K562 (cell line): ENCODE measurements at regions not wholly inside any gene's neighbourhood (a gene's known extent, or its start where the extent isn't known, plus 50 kb on each side); places are given as distances from the start of the nearest gene placed in this dataset.

ENCODE experiments used
- ATAC-seq: fragments of 200-7000 bp; cut with Tn5 transposase; 3 replicates; pipeline ENCODE4 v1.9.1; 2020; ENCODE audit warnings: moderate library complexity
- BruUV-seq: library from RNA; stranded (reverse); fragments of 400-500 nt; replicated peaks from 2 replicates; lab custom pipeline; 2021; lab: Mats Ljungman, UMichigan
- CTCF ChIA-PET: fragments of 300-600 bp; formaldehyde crosslinking; extraction: SDS; loops from one replicate; lab custom pipeline; 2021; ENCODE audit warnings: low intra/inter-chr PET ratio; lab: Yijun Ruan, JAX
- POLR2A ChIA-PET: fragments of 300-600, 350-650 bp; sonication (Branson Sonifier 250); formaldehyde crosslinking; extraction: SDS; loops from one replicate; lab custom pipeline; 2021; ENCODE audit warnings: antibody characterized with exemption, inconsistent platforms; lab: Yijun Ruan, JAX
- DNase-seq, 4 experiments: peaks; one replicate each; pipeline versions ENCODE4 v3.0.0 to v3.0.0-alpha.2; 2011 to 2018; ENCODE audit warnings: low spot score in 3 of 4, mixed read lengths in 3 of 4; ENCODE audit errors: extremely low read depth in 1 of 4
- FAIRE-seq: peaks from 2 replicates; lab custom pipeline; 2011; peaks lifted over from hg19 to GRCh38; lab: Jason Lieb, UNC
- H2AFZ ChIP-seq: 2 replicates; pipeline ENCODE4 v1.6.0; 2011; ENCODE audit warnings: low read depth, low read length, control low read depth, inconsistent platforms
- H3K27ac ChIP-seq: fragments of 200-600 bp; 3 replicates; pipeline ENCODE4 v1.8.0; 2011; ENCODE audit warnings: low read depth, mild to moderate bottlenecking, control low read depth, inconsistent platforms, low read length, moderate library complexity, mixed read lengths; ENCODE audit errors: extremely low read depth
- H3K27me3 ChIP-seq, 2 experiments: fragments of 300-600 bp in 1 of 2; 2 replicates in 1 of 2; 3 replicates in 1 of 2; pipeline versions ENCODE4 v1.6.0 to v1.8.0; 2011; ENCODE audit warnings: inconsistent platforms in 2 of 2, low read length in 2 of 2, mild to moderate bottlenecking in 1 of 2, mixed read lengths in 1 of 2, moderate library complexity in 1 of 2; ENCODE audit not compliant: control insufficient read depth in 2 of 2, insufficient read depth in 2 of 2
- H3K36me3 ChIP-seq: fragments of 300-600 bp; 3 replicates; pipeline ENCODE4 v1.8.0; 2011; ENCODE audit warnings: mild to moderate bottlenecking, low read length, inconsistent platforms; ENCODE audit not compliant: control insufficient read depth, insufficient read depth
- H3K4me1 ChIP-seq, 2 experiments: fragments of 200-600 bp in 1 of 2; replicated peaks in 1 of 2; 2 replicates in 1 of 2; 3 replicates in 1 of 2; pipeline versions ENCODE4 v1.5.1 to v1.8.0; 2011; ENCODE audit warnings: inconsistent platforms in 2 of 2, low read length in 2 of 2, mild to moderate bottlenecking in 1 of 2, mixed read lengths in 1 of 2, moderate library complexity in 1 of 2; ENCODE audit not compliant: control insufficient read depth in 2 of 2, insufficient read depth in 2 of 2
- H3K4me2 ChIP-seq: 2 replicates; pipeline ENCODE4 v1.6.1; 2011; ENCODE audit warnings: low read length, control low read depth, inconsistent platforms, mixed read lengths; ENCODE audit not compliant: insufficient read depth
- H3K4me3 ChIP-seq: fragments of 200-600 bp; sonication (generic), shearing (Covaris generic); 2 replicates; pipeline ENCODE4 v1.5.1; 2016; ENCODE audit warnings: control low read depth, inconsistent platforms
- H3K79me2 ChIP-seq: fragments of 200-600 bp; 3 replicates; pipeline ENCODE4 v1.8.0; 2011; ENCODE audit warnings: low read length, inconsistent platforms; ENCODE audit not compliant: control insufficient read depth, insufficient read depth
- H3K9ac ChIP-seq, 2 experiments: 2 replicates each; pipeline versions ENCODE4 v1.6.0 to v1.6.1; 2011; ENCODE audit warnings: low read depth in 2 of 2, low read length in 2 of 2, control low read depth in 1 of 2, inconsistent platforms in 1 of 2, mild to moderate bottlenecking in 1 of 2, mixed read lengths in 1 of 2; ENCODE audit not compliant: insufficient read depth in 1 of 2
- H3K9me1 ChIP-seq: one replicate; pipeline ENCODE4 v1.6.0; 2011; ENCODE audit warnings: inconsistent platforms, mild to moderate bottlenecking, low read length, moderate library complexity; ENCODE audit not compliant: control insufficient read depth, insufficient read depth
- H3K9me3 ChIP-seq: replicated peaks from 2 replicates; pipeline ENCODE4 v1.5.1; 2011; ENCODE audit warnings: low read depth, low read length, inconsistent platforms; ENCODE audit not compliant: control insufficient read depth, insufficient read depth
- H4K20me1 ChIP-seq: replicated peaks from 2 replicates; pipeline ENCODE4 v1.6.1; 2011; ENCODE audit warnings: low read length, inconsistent platforms, mixed read lengths; ENCODE audit not compliant: control insufficient read depth, insufficient read depth
- BRF1 ChIP-seq: IDR thresholded peaks from 3 replicates; pipeline ENCODE4 v1.6.1; 2011; ENCODE audit warnings: borderline replicate concordance, mild to moderate bottlenecking; ENCODE audit not compliant: insufficient read length; ENCODE audit errors: extremely low read depth
- CBX2 ChIP-seq: fragments of 200-600 bp; sonication (generic); IDR thresholded peaks from one replicate; pipeline ENCODE4 v1.6.1; 2012; ENCODE audit warnings: mild to moderate bottlenecking, low read length, inconsistent platforms; ENCODE audit not compliant: insufficient read depth, poor library complexity, severe bottlenecking
- CHCHD3 ChIP-seq: fragments of 250-450 bp; sonication (Bioruptor Pico); IDR thresholded peaks from 2 replicates; pipeline ENCODE4 v2.1.2; 2022; ENCODE audit warnings: mild to moderate bottlenecking
- ELF1 ChIP-seq: fragments of 200-800 bp; sonication (Bioruptor generic); IDR thresholded peaks from 2 replicates; pipeline ENCODE4 v1.6.1; 2016; ENCODE audit warnings: missing genetic modification characterization, missing compliant biosample characterization
- FOXJ3 ChIP-seq: sonication (generic); formaldehyde crosslinking; IDR thresholded peaks from 2 replicates; pipeline ENCODE4 v1.4.0; 2020; ENCODE audit warnings: mild to moderate bottlenecking, missing genetic modification reagents
- HIVEP1 ChIP-seq: fragments of 250-450 bp; sonication (Bioruptor Pico); IDR thresholded peaks from 2 replicates; pipeline ENCODE4 v1.4.0; 2020; ENCODE audit warnings: mild to moderate bottlenecking
- HNRNPH1 ChIP-seq: fragments of 200-400 bp; formaldehyde crosslinking; optimal IDR thresholded peaks from 2 replicates; pipeline ENCODE3; 2017; ENCODE audit warnings: low read depth, mild to moderate bottlenecking, low read length, moderate library complexity
- MCM3 ChIP-seq: fragments of 450-650 bp; IDR thresholded peaks from 2 replicates; pipeline ENCODE4 v1.6.1; 2016
- MXI1 ChIP-seq: IDR thresholded peaks from 2 replicates; pipeline ENCODE4 v1.6.1; 2011; ENCODE audit warnings: low read depth, mild to moderate bottlenecking, improper control_type of control experiment, low read length
- PHB2 ChIP-seq: fragments of 450-650 bp; IDR thresholded peaks from 2 replicates; pipeline ENCODE4 v1.6.1; 2017; ENCODE audit warnings: low read depth
- PHTF2 ChIP-seq: fragments of 250-450 bp; sonication (Bioruptor Pico); IDR thresholded peaks from 2 replicates; pipeline ENCODE4 v1.5.0; 2021; ENCODE audit warnings: mild to moderate bottlenecking
- POLR2AphosphoS2 ChIP-seq: IDR thresholded peaks from 2 replicates; pipeline ENCODE4 v1.6.1; 2012; ENCODE audit warnings: low read length, improper control_type of control experiment
- PURB ChIP-seq: sonication (generic); formaldehyde crosslinking; IDR thresholded peaks from 2 replicates; pipeline ENCODE4 v1.9.0; 2021; ENCODE audit warnings: low read depth, mild to moderate bottlenecking, missing genetic modification reagents
- ZNF316 ChIP-seq: fragments of 450-650 bp; IDR thresholded peaks from 2 replicates; pipeline ENCODE4 v1.6.1; 2016
- WGBS: fragments of 100-300 bp; shearing (Covaris generic); methylation state at CpG from one replicate; pipeline ENCODE4 v1.1.6; 2016; ENCODE audit warnings: low coverage, mixed read lengths; ENCODE audit not compliant: insufficient coverage; ENCODE audit errors: missing lambda C conversion rate; 5-methylcytosine and 5-hydroxymethylcytosine counted together
- in situ Hi-C: fragments of 300-500 bp; cut with MboI; formaldehyde crosslinking; loops from 4 replicates; pipeline ENCODE4 v1.15.0; 2018; ENCODE audit warnings: inconsistent platforms, mixed read lengths
- intact Hi-C: fragments of 100-400 bp; cut with micrococcal nuclease; formaldehyde crosslinking; loops from 2 replicates; pipeline ENCODE4 v1.14.2; 2022
- TF ChIP-seq, protein P1 (sequence below), 2 experiments: fragments of 200-800 bp in 1 of 2; sonication (Bioruptor generic) in 1 of 2; sonication (generic) in 1 of 2; formaldehyde crosslinking in 1 of 2; IDR thresholded peaks in 1 of 2; conservative IDR thresholded peaks in 1 of 2; 2 replicates each; pipeline versions ENCODE4 v1.5.0 to v1.6.1; 2016 to 2020; ENCODE audit warnings: missing compliant biosample characterization in 1 of 2, missing genetic modification characterization in 1 of 2, missing genetic modification reagents in 1 of 2
- TF ChIP-seq, protein P2 (sequence below): fragments of 250-450 bp; sonication (Bioruptor Pico); IDR thresholded peaks from 2 replicates; pipeline ENCODE4 v1.5.0; 2021

DNA sequence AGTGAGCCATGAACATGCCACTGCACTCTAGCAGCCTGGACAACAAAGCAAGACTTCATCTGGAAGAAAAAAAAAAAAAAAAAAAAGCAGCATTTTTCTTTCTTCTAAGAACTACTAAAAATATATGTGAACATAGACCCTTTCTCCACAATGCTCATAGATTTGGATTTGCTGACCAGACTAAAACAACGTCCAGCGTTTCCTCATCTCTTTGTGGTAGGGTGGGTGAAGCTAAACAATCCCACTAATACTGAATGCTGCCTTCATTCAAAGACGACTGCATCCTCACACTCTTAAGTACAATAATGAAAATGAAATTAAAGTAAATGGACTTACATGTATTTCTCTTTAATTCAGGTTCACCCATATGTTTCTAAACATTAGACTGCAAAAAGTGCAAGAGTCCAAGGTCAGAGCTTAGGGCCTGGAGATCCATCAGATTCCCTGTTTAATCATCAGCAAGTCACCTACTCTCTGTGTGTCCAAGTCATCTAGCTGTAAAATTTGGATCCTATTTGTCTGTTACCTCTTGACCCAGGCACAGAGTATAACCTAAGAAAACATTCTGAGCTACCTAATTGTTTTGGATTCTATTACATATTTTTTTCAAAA, 99.4 kb upstream of the NHSL1 start:
- TF ChIP-seq ZNF316, result peak; percentile 44
- no peak for TF ChIP-seq HIVEP1 (CRISPR knock-in tag)
- no peaks in the 10 kb centered on the region for H3K36me3 ChIP-seq
- H3K4me1 ChIP-seq, result no peaks in the 10 kb centered on the region
- ATAC-seq, result no peak
- DNase-seq, result no peak
- H3K79me2 ChIP-seq, result no peaks in the 10 kb centered on the region
- H3K4me3 ChIP-seq, result no peak overlapping the region
- ChIA-PET POLR2A (no interaction called here), CTCF (no interaction called here)
- H4K20me1 ChIP-seq, result no peaks in the 10 kb centered on the region
- BruUV-seq, result no TSS peak
- H3K9me1 ChIP-seq, result no peaks in the 10 kb centered on the region
- intact Hi-C loops (no loop called here), in situ Hi-C loops (no loop called here)
- H3K27me3 ChIP-seq, result peaks cover 9 to 23% of the 10 kb centered on the region in 2 experiments; a peak in 4 of 5 replicates
- H2AFZ ChIP-seq, result no peak overlapping the region
- H3K27ac ChIP-seq, result no peak overlapping the region
- no peak for FAIRE-seq
- H3K4me2 ChIP-seq, result no peak overlapping the region
- WGBS, result 0% methylated on average over 3 of the region's 3 CpGs
- H3K9me3 ChIP-seq, result no peaks in the 10 kb centered on the region
- no peak overlapping the region for H3K9ac ChIP-seq

DNA sequence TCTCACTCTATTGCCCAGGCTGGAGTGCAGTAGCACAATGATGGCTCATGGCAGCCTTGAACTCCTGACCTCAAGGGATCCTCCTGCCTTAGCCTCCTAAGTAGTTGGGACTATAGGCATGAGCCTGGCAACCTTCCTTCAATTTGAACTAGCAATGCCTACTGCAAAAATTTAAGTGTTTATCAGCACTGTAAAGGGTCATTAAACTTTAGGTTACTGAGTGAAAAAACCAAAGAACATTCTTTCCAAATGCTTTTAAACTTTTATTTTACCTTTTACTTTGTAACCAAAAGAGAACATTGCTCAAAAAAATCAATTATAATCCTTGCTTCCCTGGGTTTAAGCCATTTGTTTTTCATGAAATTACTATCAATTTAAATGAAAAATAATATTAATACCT, 101.0 kb upstream of the NHSL1 start:
- Histone ChIP-seq H3K4me2 (no peak overlapping the region), H3K4me1 (no peaks in the 10 kb centered on the region), H3K36me3 (no peaks in the 10 kb centered on the region), H2AFZ (no peak overlapping the region), H3K9me1 (no peaks in the 10 kb centered on the region), H3K9me3 (no peaks in the 10 kb centered on the region), H3K9ac (no peak overlapping the region), H3K27me3 (peaks cover 9 to 27% of the 10 kb centered on the region in 2 experiments; a peak in 4 of 5 replicates), H3K4me3 (no peak overlapping the region), H4K20me1 (no peaks in the 10 kb centered on the region), H3K79me2 (no peaks in the 10 kb centered on the region), H3K27ac (no peak overlapping the region)
- ATAC-seq, result no peak
- no peak for FAIRE-seq
- CTCF ChIA-PET, result no interaction called here
- intact Hi-C loops (no loop called here), in situ Hi-C loops (no loop called here)
- POLR2A ChIA-PET, result no interaction called here
- DNase-seq, result no peak
- no TSS peak for BruUV-seq
- TF ChIP-seq PHB2 (no peak), MXI1 (no peak), MCM3 (no peak), CBX2 (no peak), ELF1 (tag) (no peak), POLR2AphosphoS2 (no peak), HNRNPH1 (no peak), CHCHD3 (no peak), BRF1 (no peak), PURB (CRISPR knock-in tag) (no peak), PHTF2 (CRISPR knock-in tag) (no peak), FOXJ3 (CRISPR knock-in tag) (no peak)
- TF ChIP-seq, protein P1, sequence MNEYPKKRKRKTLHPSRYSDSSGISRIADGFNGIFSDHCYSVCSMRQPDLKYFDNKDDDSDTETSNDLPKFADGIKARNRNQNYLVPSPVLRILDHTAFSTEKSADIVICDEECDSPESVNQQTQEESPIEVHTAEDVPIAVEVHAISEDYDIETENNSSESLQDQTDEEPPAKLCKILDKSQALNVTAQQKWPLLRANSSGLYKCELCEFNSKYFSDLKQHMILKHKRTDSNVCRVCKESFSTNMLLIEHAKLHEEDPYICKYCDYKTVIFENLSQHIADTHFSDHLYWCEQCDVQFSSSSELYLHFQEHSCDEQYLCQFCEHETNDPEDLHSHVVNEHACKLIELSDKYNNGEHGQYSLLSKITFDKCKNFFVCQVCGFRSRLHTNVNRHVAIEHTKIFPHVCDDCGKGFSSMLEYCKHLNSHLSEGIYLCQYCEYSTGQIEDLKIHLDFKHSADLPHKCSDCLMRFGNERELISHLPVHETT (CRISPR knock-in tag; conservative IDR thresholded peaks at IDR 0.05 in 1 of 2, IDR thresholded peaks at IDR 0.05 in 1 of 2), result no peak
- TF ChIP-seq, protein P2, sequence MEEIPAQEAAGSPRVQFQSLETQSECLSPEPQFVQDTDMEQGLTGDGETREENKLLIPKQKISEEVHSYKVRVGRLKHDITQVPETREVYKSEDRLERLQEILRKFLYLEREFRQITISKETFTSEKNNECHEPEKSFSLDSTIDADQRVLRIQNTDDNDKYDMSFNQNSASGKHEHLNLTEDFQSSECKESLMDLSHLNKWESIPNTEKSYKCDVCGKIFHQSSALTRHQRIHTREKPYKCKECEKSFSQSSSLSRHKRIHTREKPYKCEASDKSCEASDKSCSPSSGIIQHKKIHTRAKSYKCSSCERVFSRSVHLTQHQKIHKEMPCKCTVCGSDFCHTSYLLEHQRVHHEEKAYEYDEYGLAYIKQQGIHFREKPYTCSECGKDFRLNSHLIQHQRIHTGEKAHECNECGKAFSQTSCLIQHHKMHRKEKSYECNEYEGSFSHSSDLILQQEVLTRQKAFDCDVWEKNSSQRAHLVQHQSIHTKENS (CRISPR knock-in tag), result no peak
